ENCODE measurements at regions not wholly inside any gene's neighbourhood (a gene's known extent, or its start where the extent isn't known, plus 50 kb on each side); places are given as distances from the start of the nearest gene placed in this dataset.
A peak's percentile ranks its signal among the peaks of the same experiment; 100 is the strongest.

- TF ChIP-seq CTCF (IDR thresholded peaks at IDR 0.05; ENCODE audit: low read depth, low read length) (no peak), POLR2A (IDR thresholded peaks at IDR 0.05; ENCODE audit: extremely low read depth, insufficient read length) (no peak), MYC (IDR thresholded peaks at IDR 0.05; ENCODE audit: low read depth, low read length) (peak; percentile 60), MAX (IDR thresholded peaks at IDR 0.05; ENCODE audit: low read depth, low read length) (peak; percentile 67)
Measured at GRCh38 chr1:10939654-10940450, 72.6 kb upstream of the TARDBP start.

All from NB4 (cell line).